SH-SY5Y (cell line): ENCODE measurements at regions not wholly inside any gene's neighbourhood (a gene's known extent, or its start where the extent isn't known, plus 50 kb on each side); places are given as distances from the start of the nearest gene placed in this dataset.

Experiments used
- GATA2 ChIP-seq: IDR thresholded peaks from 2 replicates; pipeline ENCODE4 v1.6.1; 2011; ENCODE audit warnings: mild to moderate bottlenecking, low read depth, low read length
- GATA3 ChIP-seq: IDR thresholded peaks from 2 replicates; pipeline ENCODE4 v1.6.1; 2011; ENCODE audit warnings: low read depth, mild to moderate bottlenecking, low read length, moderate library complexity

DNA sequence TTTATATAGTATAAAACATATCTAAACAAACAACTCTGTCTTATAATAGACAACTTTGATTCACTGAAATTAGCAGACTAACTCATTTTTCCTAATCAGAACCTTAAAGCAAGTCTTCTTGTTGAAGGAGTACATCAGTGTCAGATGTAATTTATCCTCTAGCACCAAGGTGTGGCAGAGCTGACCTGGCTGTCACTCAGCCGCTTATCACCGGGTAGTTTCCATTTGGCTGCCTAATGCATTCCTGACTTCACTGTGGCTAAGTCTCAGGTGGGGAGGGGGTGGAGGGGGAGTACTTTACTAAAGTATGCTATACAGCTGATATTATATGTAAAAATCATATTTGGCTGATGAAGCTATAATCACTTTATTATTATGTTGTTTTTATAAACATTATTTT is 339.9 kb upstream of the RGS6 start:
- TF ChIP-seq GATA3 (no peak), GATA2 (no peak)

DNA sequence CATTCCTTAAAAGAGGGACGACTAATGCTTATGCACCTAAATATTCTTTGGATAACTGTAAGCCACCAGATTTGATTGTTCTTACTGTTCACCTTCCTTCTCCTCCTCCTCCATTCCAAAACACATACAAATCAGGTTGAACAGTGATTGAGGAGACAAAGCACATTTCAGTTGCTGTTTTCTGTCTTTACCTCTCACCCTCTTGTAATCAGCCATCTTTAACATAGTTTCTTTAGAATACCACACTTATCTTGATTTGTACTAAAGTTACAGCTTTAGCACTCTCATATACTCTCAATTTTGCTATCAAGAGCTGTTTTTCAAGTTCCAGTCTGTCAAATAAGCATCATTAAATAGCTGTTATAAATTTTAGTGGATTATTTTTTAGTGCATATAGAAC is 338.3 kb upstream of the RGS6 start:
- TF ChIP-seq GATA2 (no peak), GATA3 (no peak)

DNA sequence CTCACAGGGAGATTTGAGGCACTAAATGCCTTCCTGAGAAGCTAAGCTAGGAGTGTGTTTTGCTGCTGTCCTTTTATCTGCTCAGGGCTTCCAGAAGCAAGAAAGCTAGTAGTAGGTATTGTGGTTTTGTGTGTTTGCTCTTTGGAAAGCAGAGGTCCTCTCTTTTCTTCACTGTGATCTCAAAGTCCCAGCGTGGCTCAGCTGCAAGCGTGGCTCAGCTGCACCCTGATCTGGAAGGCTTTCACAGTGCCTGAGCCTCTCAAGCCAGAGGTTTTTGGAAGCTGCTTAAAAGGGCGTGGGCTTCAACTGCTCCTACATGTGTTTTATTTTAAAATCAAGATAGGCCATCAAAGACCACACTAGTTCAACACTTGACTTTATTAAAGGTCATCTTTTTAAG is 337.4 kb upstream of the RGS6 start:
- TF ChIP-seq GATA3: no peak
- no peak for TF ChIP-seq GATA2

DNA sequence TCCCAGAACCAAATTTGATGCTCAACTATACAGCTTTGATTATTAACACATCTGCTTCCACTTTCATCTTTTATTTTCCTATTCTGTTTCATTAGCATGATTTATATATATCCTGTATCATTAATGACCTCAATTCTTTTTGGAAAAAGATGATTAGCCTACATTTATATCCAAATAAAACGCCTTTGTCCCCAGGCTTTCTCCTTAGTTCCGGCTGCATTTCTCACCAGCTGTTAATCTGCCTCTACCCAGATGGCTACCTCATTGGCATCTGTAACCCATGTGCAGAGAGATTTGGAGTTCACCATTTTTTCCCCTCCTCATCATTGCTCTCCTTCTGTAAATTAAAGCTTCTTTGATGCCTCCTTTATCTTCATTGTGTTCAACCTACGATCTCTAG is 336.8 kb upstream of the RGS6 start:
- TF ChIP-seq GATA2: no peak
- TF ChIP-seq GATA3: no peak

DNA sequence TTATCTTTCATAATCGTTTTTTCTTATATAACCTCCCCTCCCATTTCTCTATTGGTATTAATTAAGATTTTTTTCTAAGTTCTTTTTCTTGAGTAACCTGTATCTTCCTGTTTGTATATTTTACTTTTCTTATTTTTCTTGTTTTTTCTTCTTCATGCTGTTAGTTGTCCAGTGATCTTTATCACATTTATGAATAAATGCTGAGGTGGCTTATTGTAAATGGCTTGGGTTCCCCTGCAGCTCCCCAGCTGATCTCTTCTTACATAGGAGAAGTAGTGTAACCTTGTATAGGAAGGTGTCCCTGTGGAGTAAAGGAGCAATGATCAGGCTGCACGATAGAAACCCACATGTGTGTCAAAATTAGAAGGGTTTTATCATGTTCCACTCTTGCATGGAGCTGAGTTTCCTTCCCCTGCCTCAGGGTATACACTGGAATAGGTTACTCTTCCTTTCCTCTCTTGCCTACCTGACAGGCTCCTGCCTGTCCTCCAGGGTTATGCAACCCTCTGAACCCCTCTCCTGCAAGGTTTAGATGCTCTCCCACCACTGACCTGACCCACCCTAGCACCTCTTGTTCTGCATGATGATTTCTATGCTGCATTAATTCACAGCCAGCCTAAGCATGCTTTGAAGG is 334.8 kb upstream of the RGS6 start:
- no peak for TF ChIP-seq GATA2

DNA sequence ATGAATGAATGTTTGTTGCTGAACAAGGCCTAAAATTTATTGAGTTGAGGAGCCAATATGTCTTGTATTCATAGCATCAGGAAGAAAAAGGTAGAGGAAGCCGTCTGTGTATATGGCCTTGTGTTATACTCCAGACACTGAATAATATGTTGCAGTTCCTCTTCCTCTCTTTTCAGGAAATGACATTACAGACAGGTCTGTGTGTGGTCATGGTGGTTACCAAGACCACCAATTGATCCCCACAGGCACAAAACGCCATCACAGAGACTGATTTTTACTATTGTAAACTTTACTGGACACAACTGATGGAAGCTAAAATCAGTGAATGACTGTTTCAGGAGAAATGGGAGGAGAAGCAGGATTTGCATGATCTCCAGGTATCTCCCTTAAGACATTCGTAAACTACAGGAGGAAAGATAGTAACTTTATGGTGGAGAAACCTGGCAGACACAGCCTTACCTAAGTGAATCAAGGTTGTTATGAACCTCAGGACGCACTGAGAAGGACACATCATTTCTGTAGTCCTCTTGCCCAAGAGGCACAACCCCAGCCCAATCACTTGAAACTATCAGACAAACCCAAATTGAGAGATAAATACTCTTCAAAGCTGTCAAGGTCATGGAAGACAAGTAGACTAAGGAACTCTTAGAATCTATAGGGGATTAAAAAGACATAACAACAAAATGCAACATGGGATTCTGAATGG is 334.1 kb upstream of the RGS6 start:
- no peak for TF ChIP-seq GATA3
- TF ChIP-seq GATA2: no peak

DNA sequence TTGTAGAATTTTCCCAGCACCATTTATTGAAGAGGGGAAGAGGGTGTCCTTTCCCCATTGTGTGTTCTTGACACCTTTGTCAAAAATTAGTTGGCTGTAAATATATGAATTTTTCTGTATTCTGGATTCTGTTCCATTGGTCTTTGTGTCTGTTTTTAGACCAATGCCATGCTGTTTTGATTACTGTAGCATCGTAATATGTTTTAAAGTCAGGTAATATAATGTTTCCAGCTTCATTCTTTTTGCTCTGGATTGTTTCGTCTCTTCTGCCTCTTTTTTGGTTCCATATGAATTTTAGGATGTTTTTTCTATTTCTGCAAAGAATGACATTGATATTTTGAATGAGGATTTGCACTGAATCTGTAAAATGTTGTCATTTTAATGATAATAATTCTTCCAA is 331.9 kb upstream of the RGS6 start:
- TF ChIP-seq GATA3 (no peak), GATA2 (no peak)

DNA sequence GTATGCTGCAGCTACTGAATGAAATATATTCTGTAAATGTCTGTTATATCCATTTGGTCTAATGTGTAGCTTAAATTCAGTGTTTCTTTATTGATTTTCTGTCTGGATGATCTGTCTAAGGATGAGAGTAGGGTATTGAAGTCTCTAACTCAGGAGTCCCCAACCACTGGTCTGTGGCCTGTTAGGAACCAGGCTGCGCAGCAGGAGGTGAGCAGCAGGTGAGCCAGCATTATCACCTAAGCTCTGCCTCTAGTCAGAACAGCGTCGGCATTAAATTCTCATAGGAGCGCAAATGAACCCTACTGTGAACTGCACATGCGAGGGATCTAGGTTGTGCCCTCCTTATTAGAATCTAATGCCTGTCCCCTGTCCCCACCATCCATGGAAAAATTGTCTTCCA is 329.7 kb upstream of the RGS6 start:
- TF ChIP-seq GATA2 (no peak), GATA3 (no peak)

DNA sequence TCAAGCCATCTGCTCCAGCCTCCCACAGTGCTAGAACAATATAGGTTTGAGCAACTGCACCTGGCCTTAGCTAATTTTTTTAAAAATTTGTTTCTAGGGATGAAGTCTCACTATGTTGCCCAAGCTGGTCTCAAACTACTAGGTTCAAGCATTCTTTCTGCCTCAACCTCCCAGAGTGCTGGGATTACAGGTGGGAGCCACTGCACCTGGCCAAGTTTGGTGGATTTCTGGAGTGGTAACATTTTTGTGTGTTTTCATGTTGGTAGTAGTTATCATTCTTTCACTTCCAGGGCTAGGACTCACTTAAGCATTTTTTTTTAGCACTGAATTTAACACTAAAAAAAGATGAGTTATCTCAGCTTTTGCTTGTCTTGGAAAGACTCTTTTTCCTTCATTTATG is 328.0 kb upstream of the RGS6 start:
- no peak for TF ChIP-seq GATA2
- TF ChIP-seq GATA3: no peak

DNA sequence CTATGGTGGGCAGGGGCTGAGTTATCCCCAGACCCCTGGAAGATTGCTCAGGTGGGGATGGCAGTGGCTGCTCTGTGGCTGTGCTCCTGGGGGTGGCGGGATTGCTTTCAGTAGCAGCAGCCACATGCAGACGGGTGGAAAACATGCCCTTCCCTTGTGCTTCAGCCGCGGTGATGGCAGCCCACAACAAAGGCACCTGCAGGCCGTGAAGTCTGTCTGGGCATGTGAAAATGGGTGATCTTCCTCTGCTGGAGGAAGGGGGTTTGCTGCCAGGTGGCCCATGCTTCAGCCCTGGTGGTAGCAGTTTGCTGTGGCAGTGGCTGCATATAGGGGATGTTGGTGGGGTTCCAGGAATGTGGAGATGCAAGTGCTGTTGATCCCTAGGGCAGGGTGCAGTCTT is 326.2 kb upstream of the RGS6 start:
- TF ChIP-seq GATA3: no peak
- no peak for TF ChIP-seq GATA2

DNA sequence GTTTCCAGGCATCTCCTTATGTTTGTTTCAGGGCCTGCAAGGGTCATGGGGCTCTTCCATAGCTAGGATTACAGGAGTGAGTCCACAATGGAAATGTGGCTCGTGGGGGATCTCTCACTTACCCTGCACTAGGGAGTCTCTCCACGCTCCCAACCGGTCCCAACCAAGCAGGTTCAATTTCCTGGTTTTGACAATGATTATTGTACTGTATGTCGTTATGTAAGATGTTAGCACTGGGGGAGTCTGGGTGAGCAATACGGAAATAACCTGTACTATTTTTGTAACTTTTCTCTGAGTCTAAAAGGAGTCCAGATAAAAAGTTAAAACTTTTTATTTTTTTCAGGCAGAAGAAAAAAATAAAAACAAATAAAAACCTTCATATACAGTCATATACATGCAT is 325.7 kb upstream of the RGS6 start:
- no peak for TF ChIP-seq GATA2
- no peak for TF ChIP-seq GATA3

DNA sequence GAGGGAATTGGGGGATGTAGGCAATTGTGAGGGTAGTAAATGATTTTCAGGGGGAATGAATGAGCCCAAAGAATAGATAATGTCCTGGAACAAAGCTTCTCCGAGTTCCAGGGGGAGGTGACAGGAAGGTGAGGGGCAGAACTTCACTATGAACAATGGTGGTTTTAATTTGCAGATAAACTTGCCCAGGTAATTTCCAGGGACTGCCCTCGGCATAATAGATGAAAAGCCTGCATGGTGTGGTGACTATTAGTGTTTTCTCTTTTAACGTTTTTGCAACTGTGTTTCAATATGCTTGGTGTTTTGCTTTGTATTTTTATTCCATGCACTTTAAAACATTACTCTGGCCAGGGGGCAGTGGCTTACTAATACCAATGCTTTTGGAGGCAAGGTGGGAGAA is 325.2 kb upstream of the RGS6 start:
- TF ChIP-seq GATA2: no peak

DNA sequence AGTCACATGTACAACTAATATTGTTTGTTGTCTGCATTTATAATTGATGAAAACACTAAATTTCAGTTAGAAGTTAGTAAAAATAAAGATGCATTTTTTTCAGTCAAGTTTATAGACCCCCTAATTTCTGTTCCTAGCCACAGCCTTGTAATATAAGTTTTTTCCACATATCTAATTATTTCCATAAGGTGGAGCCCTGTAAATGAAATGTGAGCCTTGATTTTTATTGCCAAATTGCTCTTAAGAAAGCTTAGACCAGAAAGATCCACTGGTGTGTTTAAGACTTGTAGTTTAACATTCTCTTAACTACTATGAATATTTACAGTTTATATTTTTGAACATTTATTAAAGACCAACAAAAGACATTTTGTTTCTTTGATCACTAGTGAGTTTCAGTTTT is 322.1 kb upstream of the RGS6 start:
- TF ChIP-seq GATA2: no peak
- TF ChIP-seq GATA3: no peak

DNA sequence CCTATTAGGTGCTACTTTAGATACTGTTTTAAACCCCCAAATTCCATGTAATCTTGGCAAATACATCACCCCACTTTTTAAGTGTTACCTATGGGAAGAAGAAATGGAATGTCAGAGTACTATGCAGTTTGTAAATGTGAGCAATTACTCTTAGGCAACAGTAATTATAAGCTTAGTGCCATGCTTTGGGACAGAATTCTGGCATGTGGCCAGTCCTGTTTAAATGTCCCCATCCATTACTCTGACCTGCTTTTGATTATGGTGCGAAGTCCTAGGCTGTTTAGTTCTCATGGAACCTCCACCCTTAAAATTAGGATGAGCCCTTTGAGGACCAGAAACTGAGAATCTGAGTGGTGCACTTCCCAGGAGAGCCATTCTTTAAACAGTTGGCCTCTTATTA is 321.4 kb upstream of the RGS6 start:
- TF ChIP-seq GATA2 (no peak), GATA3 (no peak)

DNA sequence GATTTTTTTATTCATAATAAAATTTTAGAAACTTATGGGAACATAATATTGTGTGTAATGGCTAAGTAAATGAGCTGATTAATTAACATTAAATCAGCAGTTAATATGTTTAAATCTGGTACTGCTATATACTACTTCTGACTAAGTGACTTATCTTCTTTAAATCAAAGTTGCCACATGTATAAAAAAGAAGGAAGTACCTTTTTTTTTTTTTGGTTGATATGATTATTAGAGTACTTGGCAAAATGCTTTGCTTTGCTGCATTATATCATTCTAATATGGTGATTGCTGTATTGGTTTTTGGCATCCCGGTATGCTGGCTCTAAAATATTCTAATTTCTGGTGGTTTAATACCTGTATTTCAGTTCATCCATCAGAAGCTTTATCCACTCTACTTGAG is 319.1 kb upstream of the RGS6 start:
- TF ChIP-seq GATA3 (no peak), GATA2 (no peak)

DNA sequence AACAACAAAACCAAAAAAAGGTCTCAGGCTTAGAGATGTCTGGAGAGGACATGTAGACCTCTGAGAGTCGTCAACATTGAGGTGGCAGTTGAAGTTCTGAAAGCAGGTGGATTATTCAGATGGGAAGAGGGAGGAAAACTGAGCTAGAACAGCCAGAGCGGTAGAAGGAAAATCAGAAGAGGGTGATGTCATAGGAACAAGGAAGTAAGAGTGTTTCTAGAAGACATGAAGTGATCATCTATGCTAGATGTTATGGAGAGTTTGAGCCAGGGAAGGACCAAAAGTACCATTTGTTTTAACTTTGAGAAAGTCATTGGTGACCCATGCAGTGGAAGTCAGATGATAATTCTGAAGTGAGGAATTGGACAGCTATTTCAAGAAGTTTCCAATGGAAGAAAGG is 316.2 kb upstream of the RGS6 start:
- TF ChIP-seq GATA3: no peak
- TF ChIP-seq GATA2: no peak

DNA sequence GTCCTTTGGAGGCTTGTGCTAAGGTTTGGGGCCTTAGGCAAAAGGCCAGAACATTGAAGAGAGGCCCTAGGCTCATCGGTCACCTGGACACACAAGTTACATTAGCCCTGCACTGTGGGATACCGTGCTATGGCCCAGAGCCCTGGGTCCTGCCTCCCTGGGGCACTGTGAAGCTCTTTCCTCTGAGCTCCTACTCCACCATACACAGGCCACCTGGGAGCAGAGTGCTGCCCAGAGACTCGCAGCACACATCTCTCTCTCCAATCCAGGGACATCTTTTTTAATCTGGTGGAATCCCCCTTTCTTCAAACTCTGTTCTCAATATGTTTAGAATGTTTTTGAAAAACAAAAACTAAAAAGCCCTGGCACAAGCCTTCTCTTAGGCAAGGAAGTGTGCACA is 314.2 kb upstream of the RGS6 start:
- no peak for TF ChIP-seq GATA3
- TF ChIP-seq GATA2: no peak
